Thyroid gland (tissue), 4 donors: ENCODE measurements at regions not wholly inside any gene's neighbourhood (a gene's known extent, or its start where the extent isn't known, plus 50 kb on each side); places are given as distances from the start of the nearest gene placed in this dataset.

Source experiments
- DNase-seq, 2 donors: peaks; one replicate each; pipeline ENCODE4 v3.0.0-alpha.2; 2019
- H3K27ac ChIP-seq, 3 donors: fragments of 200-600 bp; sonication (generic); 1 replicate in 2 of 3; 2 replicates in 1 of 3; pipeline ENCODE4 v1.5.1; 2016 to 2019; ENCODE audit warnings: mild to moderate bottlenecking in 1 of 3, moderate library complexity in 1 of 3
- H3K27me3 ChIP-seq: fragments of 200-600 bp; sonication (generic); one replicate; pipeline ENCODE4 v1.5.1; 2019
- H3K36me3 ChIP-seq, 2 donors: fragments of 200-600 bp; sonication (generic); one replicate each; pipeline ENCODE4 v1.5.1; 2016 to 2019
- H3K4me1 ChIP-seq, 2 donors: fragments of 200-600 bp; sonication (generic); one replicate each; pipeline ENCODE4 v1.5.1; 2017 to 2019
- H3K4me3 ChIP-seq, 3 donors: fragments of 200-600 bp; sonication (generic); replicated peaks in 1 of 3; 1 replicate in 2 of 3; 2 replicates in 1 of 3; pipeline ENCODE4 v1.5.1; 2016; ENCODE audit warnings: mild to moderate bottlenecking in 1 of 3
- H3K9me3 ChIP-seq: fragments of 200-600 bp; sonication (generic); one replicate; pipeline ENCODE4 v1.5.1; 2017
- POLR2A ChIP-seq, 2 donors: fragments of 450-650 bp; IDR thresholded peaks; one replicate each; pipeline ENCODE4 v1.6.1; 2017; ENCODE audit warnings: antibody characterized with exemption in 2 of 2, mild to moderate bottlenecking in 2 of 2, moderate library complexity in 1 of 2
- WGBS, 2 donors: methylation state at CpG; one replicate each; pipeline ENCODE4 v1.1.5; 2017; 5-methylcytosine and 5-hydroxymethylcytosine counted together
- intact Hi-C: fragments of 100-400 bp; cut with DNase I; formaldehyde crosslinking; loops from one replicate; pipeline ENCODE4 v1.15.1; 2023
- TF ChIP-seq, protein P1 (sequence below), 6 experiments: fragments of 200-600 bp in 3 of 6; fragments of 450-650 bp in 3 of 6; sonication (generic) in 3 of 6; IDR thresholded peaks; one replicate each; pipeline ENCODE4 v1.5.1; 2016 to 2019; ENCODE audit warnings: antibody characterized with exemption in 6 of 6, mild to moderate bottlenecking in 2 of 6, inconsistent platforms in 1 of 6, moderate library complexity in 1 of 6

DNA sequence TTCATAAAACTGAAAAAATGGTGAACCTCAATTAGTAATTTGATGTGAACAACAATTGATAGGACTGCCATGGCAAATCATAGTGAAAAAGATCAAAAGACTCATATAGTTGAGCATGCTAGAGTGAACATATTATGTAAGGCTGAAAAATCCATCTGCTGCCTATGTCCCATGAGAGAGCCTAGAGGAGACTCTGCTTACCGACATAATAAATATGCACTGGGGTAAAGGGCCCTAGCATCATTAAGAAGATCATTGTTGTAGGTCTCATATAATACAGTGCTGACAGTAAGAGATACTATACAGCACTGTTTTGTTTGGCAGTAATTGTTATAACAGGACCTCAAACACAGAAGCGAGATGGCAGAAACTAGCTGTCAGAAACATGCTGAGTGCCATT is 229.0 kb downstream of the PABPC4L start:
- Histone ChIP-seq H3K27ac (no peak overlapping the region), H3K4me1 (no peaks in the 10 kb centered on the region), H3K36me3 (no peaks in the 10 kb centered on the region), H3K4me3 (no peak overlapping the region), H3K27me3 (no peaks in the 10 kb centered on the region), H3K9me3 (no peaks in the 10 kb centered on the region)
- WGBS, 2 donors, result 86 to 90% methylated on average over 2 of the region's 2 CpGs
- no peak for DNase-seq
- no peak for TF ChIP-seq POLR2A (IDR thresholded peaks at IDR 0.05)
- TF ChIP-seq, protein P1, sequence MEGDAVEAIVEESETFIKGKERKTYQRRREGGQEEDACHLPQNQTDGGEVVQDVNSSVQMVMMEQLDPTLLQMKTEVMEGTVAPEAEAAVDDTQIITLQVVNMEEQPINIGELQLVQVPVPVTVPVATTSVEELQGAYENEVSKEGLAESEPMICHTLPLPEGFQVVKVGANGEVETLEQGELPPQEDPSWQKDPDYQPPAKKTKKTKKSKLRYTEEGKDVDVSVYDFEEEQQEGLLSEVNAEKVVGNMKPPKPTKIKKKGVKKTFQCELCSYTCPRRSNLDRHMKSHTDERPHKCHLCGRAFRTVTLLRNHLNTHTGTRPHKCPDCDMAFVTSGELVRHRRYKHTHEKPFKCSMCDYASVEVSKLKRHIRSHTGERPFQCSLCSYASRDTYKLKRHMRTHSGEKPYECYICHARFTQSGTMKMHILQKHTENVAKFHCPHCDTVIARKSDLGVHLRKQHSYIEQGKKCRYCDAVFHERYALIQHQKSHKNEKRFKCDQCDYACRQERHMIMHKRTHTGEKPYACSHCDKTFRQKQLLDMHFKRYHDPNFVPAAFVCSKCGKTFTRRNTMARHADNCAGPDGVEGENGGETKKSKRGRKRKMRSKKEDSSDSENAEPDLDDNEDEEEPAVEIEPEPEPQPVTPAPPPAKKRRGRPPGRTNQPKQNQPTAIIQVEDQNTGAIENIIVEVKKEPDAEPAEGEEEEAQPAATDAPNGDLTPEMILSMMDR (IDR thresholded peaks at IDR 0.05), result no peak
- intact Hi-C loops, result no loop called here

DNA sequence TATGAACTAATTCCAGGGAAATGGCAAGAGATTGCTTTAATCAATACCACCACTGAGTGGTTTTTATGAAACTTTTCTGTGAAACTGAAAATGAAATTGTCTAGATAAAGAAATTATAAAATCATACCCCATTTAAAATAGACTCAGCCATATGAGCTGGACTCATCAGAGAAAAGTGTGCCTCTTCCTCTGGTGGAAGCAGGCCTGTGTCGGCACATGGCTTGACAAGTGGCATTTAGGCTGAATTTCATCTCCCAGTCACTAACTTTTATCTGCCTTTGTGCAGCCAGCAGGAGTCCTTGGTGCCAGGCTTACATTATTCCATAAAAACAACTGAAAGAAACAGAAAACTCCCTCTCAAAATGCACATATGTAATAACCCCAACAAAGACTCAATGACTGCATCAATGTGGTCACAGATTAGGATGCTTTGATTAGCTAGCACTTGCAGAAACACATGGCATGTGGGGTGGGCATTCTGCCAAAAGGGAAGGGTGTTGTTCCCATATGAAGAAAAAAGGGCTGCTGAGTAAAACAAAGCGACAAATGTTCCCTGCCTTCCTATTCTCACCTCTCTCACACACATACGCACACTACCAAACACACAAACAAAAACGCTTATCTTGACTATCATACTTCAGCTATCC is 232.3 kb downstream of the PABPC4L start:
- 68 to 73% methylated on average over 4 of the region's 4 CpGs for WGBS, 2 donors
- no peak for TF ChIP-seq POLR2A (IDR thresholded peaks at IDR 0.05)
- TF ChIP-seq, protein P1 (IDR thresholded peaks at IDR 0.05), result no peak
- Histone ChIP-seq H3K27me3 (no peaks in the 10 kb centered on the region), H3K36me3 (no peaks in the 10 kb centered on the region), H3K27ac (no peak overlapping the region), H3K4me1 (no peaks in the 10 kb centered on the region), H3K9me3 (no peaks in the 10 kb centered on the region), H3K4me3 (no peak overlapping the region)
- no peak for DNase-seq
- intact Hi-C loops, result no loop called here

DNA sequence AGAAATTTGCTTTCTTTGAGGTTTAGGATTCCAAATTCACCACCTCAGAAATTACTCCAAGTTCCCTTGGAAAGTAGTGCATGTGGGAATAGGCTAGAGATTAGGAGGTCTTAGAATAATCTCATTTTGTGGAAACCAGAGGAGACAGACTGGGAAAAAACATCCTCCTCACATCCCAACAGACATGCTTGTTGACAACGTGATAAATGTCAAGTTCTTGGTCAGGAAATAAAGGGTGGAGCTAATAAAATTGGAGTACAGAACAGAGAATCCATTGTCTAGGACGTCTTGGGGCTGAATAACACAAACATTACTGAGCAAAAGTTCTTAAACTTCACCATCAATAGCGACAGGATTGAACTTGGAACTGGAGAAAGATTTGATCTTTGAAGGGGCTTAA is 233.4 kb downstream of the PABPC4L start:
- WGBS, 2 donors, result 41 to 43% methylated on average over 3 of the region's 3 CpGs
- Histone ChIP-seq H3K36me3 (no peaks in the 10 kb centered on the region), H3K27me3 (no peaks in the 10 kb centered on the region), H3K4me3 (no peak overlapping the region), H3K9me3 (no peaks in the 10 kb centered on the region), H3K27ac (no peak overlapping the region), H3K4me1 (no peaks in the 10 kb centered on the region)
- no peak for DNase-seq
- TF ChIP-seq, protein P1 (IDR thresholded peaks at IDR 0.05), result no peak
- no peak for TF ChIP-seq POLR2A (IDR thresholded peaks at IDR 0.05)
- intact Hi-C loops, result no loop called here

DNA sequence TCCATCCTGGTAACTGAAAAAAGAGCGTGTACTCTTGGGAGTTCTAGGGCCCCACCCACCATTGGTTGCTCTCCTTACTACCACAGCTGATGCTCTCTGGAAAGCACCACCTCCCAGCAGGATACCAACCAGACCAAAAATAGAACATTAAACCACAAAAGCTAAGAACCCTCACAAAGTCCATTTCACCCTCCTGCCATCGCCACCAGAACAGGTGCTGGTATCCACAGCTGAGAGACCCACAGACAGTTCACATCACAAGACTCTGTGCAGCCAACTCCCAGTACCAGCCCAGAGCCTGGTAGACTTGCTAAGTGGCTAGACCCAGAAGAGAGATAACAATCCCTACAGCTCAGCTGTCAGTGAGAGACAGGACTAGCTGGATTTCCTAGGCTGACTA is 240.6 kb downstream of the PABPC4L start:
- H3K36me3 ChIP-seq, result no peaks in the 10 kb centered on the region
- WGBS, 2 donors, result 96 to 100% methylated on average over 2 of the region's 2 CpGs
- no peaks in the 10 kb centered on the region for H3K4me1 ChIP-seq
- intact Hi-C loops, result no loop called here
- H3K4me3 ChIP-seq, result no peak overlapping the region
- H3K27ac ChIP-seq, result no peak overlapping the region
- DNase-seq, result no peak
- TF ChIP-seq, protein P1 (IDR thresholded peaks at IDR 0.05), result no peak
- no peak for TF ChIP-seq POLR2A (IDR thresholded peaks at IDR 0.05)
- H3K27me3 ChIP-seq, result no peaks in the 10 kb centered on the region
- no peaks in the 10 kb centered on the region for H3K9me3 ChIP-seq

DNA sequence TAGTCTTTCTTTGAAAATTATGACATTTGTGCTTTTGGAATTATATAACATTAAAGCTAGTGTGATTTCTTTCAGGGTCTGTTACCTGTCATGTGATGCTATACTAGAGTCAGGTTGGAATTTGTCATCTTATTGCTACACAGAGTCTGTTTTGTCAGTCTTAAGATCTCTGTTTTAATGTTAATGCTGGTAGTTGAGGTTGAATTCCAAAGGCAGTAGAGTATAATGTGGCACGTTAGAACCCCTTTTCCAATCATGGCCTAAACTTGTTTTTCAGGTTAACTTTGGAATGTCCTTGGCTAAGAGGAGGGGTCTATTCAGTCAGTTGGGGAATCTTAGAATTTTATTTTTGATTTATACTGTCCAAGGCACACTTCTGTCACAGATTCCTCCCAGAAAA is 258.5 kb downstream of the PABPC4L start:
- H3K27ac ChIP-seq, result no peak overlapping the region
- no peaks in the 10 kb centered on the region for H3K4me1 ChIP-seq
- 19 to 31% methylated on average over 1 of the region's 1 CpG for WGBS, 2 donors
- no peaks in the 10 kb centered on the region for H3K9me3 ChIP-seq
- H3K36me3 ChIP-seq, result no peaks in the 10 kb centered on the region
- no peak overlapping the region for H3K4me3 ChIP-seq
- TF ChIP-seq POLR2A (IDR thresholded peaks at IDR 0.05), result no peak
- TF ChIP-seq, protein P1 (IDR thresholded peaks at IDR 0.05), result no peak
- DNase-seq, result no peak
- intact Hi-C loops, result no loop called here
- H3K27me3 ChIP-seq, result no peaks in the 10 kb centered on the region
